HG03139 (cell line): ENCODE measurements at regions not wholly inside any gene's neighbourhood (a gene's known extent, or its start where the extent isn't known, plus 50 kb on each side); places are given as distances from the start of the nearest gene placed in this dataset.

ENCODE experiments used
- ATAC-seq: cut with Tn5 transposase; IDR thresholded peaks from one replicate; pipeline ENCODE4 v1.9.1; 2021; ENCODE audit not compliant: unreplicated experiment

- no peak for ATAC-seq
These were observed 1490.5 kb downstream of the STIM2 start for GRCh38 chr4:28351102-28351501.

GRCh38 chr4:28351826-28352225 lies 1491.2 kb downstream of the STIM2 start:
- no peak for ATAC-seq

DNA sequence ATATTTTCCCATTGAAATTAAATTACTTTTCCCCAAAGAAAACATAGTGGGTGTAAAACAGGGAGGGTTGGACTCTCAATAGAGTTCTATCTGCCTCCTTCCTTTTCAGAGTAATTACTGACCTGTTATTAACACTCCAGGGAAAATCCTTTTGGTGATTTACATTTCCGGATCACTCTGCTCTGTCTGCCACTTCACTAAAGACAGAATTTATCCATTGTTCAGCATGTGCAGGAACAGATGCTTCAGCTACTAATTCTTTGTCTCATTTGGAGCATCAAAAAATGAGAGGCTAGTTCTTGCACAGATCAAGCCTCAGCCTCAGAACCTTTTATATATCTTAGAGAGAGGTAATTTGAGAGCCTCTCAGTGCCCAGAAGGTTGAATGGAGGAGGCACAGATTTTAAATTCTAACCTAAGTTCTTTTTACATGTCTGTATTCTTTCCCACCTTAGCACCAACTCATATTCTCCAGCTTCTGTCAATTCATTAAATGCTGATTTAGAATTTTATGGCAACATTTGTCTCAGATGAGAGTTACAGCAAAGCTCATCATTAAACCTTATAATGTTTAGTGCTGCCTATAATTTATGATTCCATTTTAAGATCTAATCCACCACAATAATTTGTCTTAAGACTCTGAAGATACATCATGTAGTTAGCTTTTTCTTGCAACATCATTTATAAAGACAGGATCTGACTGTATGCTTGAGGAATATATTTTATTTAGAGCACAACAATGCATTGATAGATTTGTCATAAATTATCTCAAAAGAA lies 1494.4 kb downstream of the STIM2 start:
- ATAC-seq = no peak

DNA sequence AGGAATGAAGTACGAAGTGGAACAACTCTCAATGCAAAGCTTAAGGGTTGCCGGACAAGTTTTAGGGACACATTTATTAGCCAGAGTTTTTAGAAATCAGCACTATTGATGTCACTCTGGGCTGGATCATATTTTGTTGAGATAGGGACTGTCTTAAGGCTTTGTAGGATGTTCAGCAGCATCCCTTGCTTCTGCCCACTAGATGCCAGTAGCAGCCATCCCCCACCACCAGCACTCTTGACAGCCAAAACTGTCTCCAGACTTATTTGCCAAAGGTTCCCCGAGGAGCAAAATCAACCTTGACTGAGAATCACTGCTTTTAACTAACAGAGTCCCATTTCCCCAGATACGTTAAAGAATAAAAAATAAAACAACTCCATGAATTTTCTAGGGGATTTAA lies 1497.3 kb downstream of the STIM2 start:
- no peak for ATAC-seq

DNA sequence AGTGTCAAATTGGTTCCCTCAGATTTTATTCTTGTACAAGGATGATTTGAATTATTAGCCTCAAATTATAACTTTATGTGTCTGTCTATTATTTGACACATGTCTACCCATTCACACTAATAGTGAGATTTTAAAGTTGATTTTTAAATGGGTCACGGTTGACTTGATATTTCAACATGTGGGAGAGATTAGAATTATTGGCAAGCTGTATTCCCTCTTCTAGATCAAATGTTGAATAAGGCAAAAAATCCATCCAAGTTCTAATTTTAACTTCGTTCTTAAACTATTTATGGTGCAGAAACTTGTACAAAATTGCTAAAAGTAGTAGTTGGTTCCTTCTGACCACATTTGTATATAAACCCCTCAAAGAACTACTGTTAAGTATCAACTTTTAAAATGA lies 1498.0 kb downstream of the STIM2 start:
- ATAC-seq = no peak

DNA sequence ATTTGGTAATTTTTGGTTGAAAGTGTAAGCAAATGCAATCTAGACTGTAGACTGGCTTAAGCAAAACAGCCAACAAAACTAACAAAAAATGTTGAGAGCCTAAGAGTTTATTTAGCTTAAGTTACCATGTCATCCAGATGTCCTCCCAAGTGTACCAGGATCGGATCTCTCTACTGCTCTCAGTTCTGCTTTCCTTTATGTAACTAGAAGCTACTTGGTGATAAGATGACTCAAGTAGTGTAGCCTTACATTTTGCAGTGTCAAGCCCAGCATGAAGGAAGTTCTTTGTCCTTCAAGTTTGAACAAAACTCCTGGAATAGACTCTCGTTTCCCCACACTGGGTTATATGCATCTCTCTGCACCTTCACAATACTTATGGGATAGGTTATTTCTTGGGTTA lies 1500.0 kb downstream of the STIM2 start:
- ATAC-seq = no peak

DNA sequence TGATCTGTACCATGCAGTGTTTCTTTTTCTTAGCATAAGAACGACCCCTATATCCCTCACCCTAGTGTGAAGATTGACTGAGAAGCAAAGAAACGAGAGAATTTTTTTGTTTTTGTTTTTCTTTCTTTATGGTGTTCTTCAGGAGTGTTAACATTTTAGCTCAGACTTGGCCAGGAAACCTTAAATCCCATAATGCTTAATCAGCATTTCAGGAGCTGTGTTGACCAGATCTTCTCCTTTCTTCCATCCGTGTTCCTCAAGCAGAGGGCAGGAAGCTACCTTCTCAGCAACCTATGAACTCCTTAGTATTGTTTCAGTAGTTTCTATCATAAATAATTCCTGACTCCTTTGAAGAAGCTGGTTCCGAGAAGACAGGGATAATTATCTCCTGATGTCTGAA lies 1501.5 kb downstream of the STIM2 start:
- ATAC-seq = no peak

DNA sequence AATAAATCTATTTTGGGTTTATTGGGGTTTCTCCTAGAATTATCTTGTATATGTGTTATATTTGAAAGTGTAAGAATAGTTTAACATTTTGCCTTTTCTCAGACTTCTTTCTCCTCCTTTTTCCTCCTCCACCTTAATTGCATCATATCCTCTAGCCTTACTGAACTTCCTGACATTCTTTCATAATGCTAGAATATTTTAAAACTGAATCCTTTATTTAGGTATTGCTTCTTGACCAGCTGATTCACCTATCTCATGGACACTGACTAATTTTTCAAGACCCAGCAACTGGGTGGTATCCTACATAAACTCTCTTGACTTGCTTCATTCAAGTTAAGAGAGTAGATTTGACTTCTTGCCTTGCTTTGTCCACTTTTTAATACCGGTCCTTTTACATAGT lies 1508.9 kb downstream of the STIM2 start:
- no peak for ATAC-seq

DNA sequence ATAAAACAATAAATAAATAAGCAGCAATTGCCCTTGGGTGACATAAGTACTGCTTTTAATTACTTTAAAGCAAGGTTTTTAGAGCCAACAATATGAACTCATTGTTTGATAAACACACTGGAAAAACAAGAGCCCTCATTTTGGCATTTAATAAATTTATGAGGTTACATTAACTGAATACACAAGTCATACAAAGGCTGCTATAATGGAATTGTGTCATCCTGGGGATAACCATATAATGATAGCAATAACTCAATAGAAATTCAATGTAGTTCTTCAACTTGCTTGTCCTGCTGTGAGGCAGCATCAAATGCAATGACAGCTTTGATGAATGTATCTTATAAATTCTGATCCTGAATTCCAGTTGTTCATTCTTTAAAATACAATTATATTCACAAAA lies 1512.5 kb downstream of the STIM2 start:
- no peak for ATAC-seq

GRCh38 chr4:28373601-28374000 lies 1513.0 kb downstream of the STIM2 start:
- no peak for ATAC-seq

DNA sequence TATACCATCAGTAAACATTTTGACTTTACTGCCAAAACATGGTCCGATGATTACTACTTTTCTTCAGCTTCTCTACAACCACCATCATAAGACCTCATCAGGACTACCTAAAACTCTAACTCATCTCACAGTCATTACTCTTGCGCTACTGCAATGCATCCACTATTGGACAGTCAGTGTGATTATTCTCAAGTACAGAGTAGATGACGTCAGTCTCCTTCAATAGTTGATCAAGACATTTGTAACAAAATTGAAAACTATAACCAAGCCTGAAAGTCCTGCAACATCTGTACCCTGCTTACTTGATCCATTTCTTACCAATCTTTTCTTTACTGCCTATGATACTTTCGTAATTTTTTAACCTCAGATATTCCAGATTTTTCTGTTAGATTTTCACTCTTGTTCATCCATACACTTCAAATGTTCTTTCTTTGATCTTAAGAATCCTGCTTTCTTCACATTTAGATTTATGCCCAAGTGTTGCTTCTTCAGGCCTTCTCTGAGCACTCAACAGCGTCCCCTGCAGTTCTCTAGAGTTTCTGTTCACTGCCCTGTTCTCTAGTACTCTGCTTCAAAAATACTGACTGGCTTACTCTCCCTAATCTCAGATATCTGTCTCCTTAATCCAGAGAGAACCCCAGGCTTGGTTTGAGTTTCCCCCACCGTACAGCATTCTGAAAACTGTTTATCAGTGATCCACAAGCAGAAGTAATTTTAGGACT lies 1517.6 kb downstream of the STIM2 start:
- ATAC-seq = no peak

- no peak for ATAC-seq
These were observed 1525.2 kb downstream of the STIM2 start for GRCh38 chr4:28385801-28386200.

DNA sequence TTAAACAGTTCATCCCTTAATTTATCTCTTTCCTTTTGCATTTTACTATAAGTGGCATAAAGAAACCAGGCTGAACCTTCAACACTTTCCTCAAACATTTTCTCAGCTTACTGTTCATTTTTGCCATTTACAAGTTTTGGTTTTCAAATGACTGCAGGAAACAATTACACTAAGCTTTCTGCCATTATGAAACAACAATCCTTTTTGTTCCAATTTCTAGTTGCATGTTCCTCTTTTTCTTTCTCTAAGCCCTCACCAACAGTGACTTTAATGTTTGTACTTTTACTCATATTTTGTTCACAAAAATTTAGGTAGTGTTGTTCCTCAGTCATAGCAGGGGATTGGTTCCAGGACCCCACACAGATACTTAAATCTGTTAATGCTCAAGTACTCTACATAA lies 1526.1 kb downstream of the STIM2 start:
- no peak for ATAC-seq

DNA sequence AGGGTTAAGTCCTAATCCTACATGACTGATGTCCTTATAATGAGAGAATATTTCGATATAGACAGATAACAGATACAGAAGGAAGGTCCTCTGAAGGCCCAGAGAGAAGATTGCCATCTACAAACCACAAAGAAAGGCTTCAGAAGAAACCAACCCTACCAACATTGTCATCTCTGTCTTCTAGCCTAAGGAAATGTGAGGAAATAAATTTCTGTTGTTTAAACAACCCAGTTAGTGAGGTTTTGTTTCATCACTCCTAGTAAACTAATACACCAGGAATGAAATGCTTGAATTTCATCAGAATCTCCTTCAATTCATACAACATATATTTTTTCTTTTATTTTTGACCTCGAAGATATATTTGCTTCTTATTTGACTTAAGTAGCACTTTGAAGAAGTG lies 1527.8 kb downstream of the STIM2 start:
- no peak for ATAC-seq

- no peak for ATAC-seq
These were observed 1531.2 kb downstream of the STIM2 start for GRCh38 chr4:28391877-28392276.

DNA sequence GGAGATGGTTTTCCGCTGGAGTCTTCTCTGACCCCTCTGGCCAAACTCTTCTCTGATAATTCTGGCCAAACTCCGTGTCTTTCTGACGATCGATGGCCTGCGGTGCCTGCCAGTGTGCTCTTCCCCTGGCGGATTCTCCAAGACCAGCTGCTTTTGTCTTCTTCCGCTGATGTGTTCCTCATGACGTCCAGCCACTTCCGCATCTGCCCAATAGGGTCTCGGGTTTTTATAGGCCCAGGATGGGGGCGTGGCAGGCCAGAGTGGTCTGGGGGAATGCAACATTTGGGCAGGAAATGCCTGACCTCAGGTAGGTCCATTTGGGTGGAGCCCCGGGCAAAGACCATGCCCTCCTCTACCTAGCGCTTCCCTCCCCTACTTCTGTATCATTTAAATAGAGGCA lies 1542.1 kb downstream of the STIM2 start:
- no peak for ATAC-seq

- ATAC-seq = no peak
These were observed 1560.6 kb downstream of the STIM2 start for GRCh38 chr4:28421221-28421620.

- no peak for ATAC-seq
These were observed 1565.6 kb downstream of the STIM2 start for GRCh38 chr4:28426251-28426650.

DNA sequence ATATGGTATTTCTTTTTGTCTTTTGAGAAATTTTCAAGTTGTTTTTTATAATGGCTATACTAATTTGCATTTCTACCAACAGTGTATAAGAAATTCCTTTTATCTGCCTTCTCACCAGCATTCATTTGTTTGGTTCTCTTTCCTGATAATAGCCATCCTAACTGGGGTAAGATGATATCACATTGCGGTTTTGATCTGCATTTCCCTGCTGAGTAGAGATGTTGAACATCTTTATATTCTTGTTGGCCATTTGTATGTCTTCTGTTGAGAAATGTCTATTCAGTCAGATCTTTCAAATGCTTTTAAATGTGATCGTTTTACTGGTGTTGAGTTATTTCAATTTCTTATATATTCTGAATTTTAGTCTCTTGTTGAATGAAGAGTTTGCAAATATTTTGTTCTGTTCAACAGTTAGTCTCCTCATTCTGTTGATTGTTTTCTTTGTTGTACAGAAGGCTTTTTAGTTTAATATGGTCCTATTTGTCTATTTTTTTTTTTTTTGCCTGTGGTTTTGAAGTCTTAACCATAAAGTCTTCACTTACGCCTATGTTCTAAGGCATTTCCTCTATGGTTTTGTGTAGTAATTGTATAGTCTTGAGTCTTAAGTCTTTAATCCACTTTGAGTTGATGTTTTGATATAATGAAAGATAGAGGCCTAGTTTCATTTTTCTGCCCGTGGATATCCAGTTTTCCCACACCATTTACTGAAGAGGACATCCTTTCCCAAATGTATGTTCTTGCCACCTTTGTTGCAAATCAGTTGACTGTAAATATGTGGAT lies 1566.9 kb downstream of the STIM2 start:
- ATAC-seq = no peak

- ATAC-seq = no peak
These were observed 1571.8 kb downstream of the STIM2 start for GRCh38 chr4:28432348-28433025.

GRCh38 chr4:28435314-28435713 lies 1574.7 kb downstream of the STIM2 start:
- no peak for ATAC-seq
